ENCODE measurements at regions not wholly inside any gene's neighbourhood (a gene's known extent, or its start where the extent isn't known, plus 50 kb on each side); places are given as distances from the start of the nearest gene placed in this dataset.

DNA sequence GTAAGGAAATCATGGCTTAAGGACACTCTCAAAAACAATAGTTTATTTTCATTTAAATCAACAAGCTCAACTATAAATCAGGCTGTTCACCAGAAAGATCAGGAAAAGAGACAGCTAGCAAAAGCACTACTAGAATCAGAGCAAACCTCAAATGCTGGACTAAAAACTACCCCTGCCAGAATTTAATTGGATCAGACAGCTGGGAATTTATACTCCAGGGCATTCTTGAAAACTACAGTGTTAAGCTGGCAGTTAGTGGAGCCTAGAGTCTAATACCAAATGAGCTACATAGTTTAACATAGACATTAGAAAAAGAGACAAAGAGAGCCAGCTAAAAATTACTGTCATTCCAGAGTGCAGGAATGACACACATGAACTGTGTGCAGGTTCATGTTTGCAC is 1016.4 kb upstream of the CRIM1 start:
- DNase-seq: no peak
- Histone ChIP-seq H3K9me3 (replicated peaks in 1 of 2; ENCODE audit: control insufficient read depth in 1 of 2, insufficient read depth in 1 of 2, low read length in 2 of 2) (peaks cover 10 to 21% of the 10 kb centered on the region in 2 donors), H3K36me3 (replicated peaks in 1 of 2; ENCODE audit: control insufficient read depth in 1 of 2, insufficient read depth in 2 of 2, low read length in 2 of 2) (no peaks in the 10 kb centered on the region), H3K79me2 (ENCODE audit: insufficient read depth, low read length) (no peaks in the 10 kb centered on the region), H3K4me2 (replicated peaks; ENCODE audit: extremely low read depth, low read length, poor library complexity, severe bottlenecking) (no peak overlapping the region), H3K4me1 (ENCODE audit: control insufficient read depth in 1 of 2, insufficient read depth in 2 of 2, low read length in 2 of 2) (no peaks in the 10 kb centered on the region), H3K27ac (ENCODE audit: low read depth in 1 of 2, low read length in 2 of 2) (no peak overlapping the region), H3K9ac (ENCODE audit: insufficient read depth, low read length, poor library complexity, severe bottlenecking) (no peak overlapping the region), H3K4me3 (replicated peaks in 1 of 3; ENCODE audit: low read depth in 2 of 3, low read length in 3 of 3) (no peak overlapping the region), H3K27me3 (ENCODE audit: control insufficient read depth in 2 of 2, insufficient read depth in 2 of 2, low read length in 2 of 2) (no peaks in the 10 kb centered on the region), H4K20me1 (ENCODE audit: insufficient read depth, low read length) (no peaks in the 10 kb centered on the region), H2AFZ (ENCODE audit: insufficient read depth, low read depth, low read length, poor library complexity, severe bottlenecking) (no peak overlapping the region)
- H3K27me3 Mint-ChIP-seq (ENCODE audit: low read depth in 3 of 3): no peaks in the 10 kb centered on the region
- peaks cover 0 to 18% (median 7%) of the 10 kb centered on the region in 7 donors for H3K9me3 Mint-ChIP-seq
- TF ChIP-seq, protein P1, sequence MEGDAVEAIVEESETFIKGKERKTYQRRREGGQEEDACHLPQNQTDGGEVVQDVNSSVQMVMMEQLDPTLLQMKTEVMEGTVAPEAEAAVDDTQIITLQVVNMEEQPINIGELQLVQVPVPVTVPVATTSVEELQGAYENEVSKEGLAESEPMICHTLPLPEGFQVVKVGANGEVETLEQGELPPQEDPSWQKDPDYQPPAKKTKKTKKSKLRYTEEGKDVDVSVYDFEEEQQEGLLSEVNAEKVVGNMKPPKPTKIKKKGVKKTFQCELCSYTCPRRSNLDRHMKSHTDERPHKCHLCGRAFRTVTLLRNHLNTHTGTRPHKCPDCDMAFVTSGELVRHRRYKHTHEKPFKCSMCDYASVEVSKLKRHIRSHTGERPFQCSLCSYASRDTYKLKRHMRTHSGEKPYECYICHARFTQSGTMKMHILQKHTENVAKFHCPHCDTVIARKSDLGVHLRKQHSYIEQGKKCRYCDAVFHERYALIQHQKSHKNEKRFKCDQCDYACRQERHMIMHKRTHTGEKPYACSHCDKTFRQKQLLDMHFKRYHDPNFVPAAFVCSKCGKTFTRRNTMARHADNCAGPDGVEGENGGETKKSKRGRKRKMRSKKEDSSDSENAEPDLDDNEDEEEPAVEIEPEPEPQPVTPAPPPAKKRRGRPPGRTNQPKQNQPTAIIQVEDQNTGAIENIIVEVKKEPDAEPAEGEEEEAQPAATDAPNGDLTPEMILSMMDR (IDR thresholded peaks at IDR 0.05): no peak
- H3K36me3 Mint-ChIP-seq: no peaks in the 10 kb centered on the region
- intact Hi-C loops (cut with micrococcal nuclease): no loop called here
- no peak overlapping the region for H3K4me3 Mint-ChIP-seq
- no peaks in the 10 kb centered on the region for H3K4me1 Mint-ChIP-seq
- no peak overlapping the region for H3K27ac Mint-ChIP-seq

DNA sequence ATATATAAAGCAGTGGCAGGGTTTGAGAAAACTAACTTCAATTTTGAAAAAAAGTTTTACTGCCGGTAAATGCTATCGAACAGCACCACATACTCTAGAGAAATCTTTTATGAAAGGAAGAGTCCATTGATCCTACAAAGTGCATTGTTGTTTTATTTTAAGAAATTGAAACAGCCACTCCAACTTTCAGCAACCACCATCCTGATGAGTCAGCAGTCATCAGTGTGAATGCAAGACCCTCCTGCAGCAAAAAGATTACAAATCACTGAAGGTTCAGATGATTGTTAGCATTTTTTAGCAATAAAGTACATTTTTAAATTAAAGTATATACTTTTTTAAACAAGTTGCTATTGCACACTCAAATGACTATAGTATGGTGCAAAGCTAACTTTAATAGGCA is 1017.7 kb upstream of the CRIM1 start:
- Histone ChIP-seq H3K9ac (ENCODE audit: insufficient read depth, low read length, poor library complexity, severe bottlenecking) (no peak overlapping the region), H4K20me1 (ENCODE audit: insufficient read depth, low read length) (no peaks in the 10 kb centered on the region), H3K27ac (ENCODE audit: low read depth in 1 of 2, low read length in 2 of 2) (no peak overlapping the region), H3K4me2 (replicated peaks; ENCODE audit: extremely low read depth, low read length, poor library complexity, severe bottlenecking) (no peak overlapping the region), H3K79me2 (ENCODE audit: insufficient read depth, low read length) (no peaks in the 10 kb centered on the region), H3K27me3 (ENCODE audit: control insufficient read depth in 2 of 2, insufficient read depth in 2 of 2, low read length in 2 of 2) (no peaks in the 10 kb centered on the region), H3K4me3 (replicated peaks in 1 of 3; ENCODE audit: low read depth in 2 of 3, low read length in 3 of 3) (no peak overlapping the region), H3K36me3 (replicated peaks in 1 of 2; ENCODE audit: control insufficient read depth in 1 of 2, insufficient read depth in 2 of 2, low read length in 2 of 2) (no peaks in the 10 kb centered on the region), H3K9me3 (replicated peaks in 1 of 2; ENCODE audit: control insufficient read depth in 1 of 2, insufficient read depth in 1 of 2, low read length in 2 of 2) (peaks cover 0 to 11% of the 10 kb centered on the region in 2 donors), H2AFZ (ENCODE audit: insufficient read depth, low read depth, low read length, poor library complexity, severe bottlenecking) (no peak overlapping the region), H3K4me1 (ENCODE audit: control insufficient read depth in 1 of 2, insufficient read depth in 2 of 2, low read length in 2 of 2) (no peaks in the 10 kb centered on the region)
- intact Hi-C loops (cut with micrococcal nuclease): no loop called here
- Mint-ChIP-seq H3K36me3 (no peaks in the 10 kb centered on the region), H3K27ac (no peak overlapping the region), H3K4me1 (no peaks in the 10 kb centered on the region), H3K27me3 (ENCODE audit: low read depth in 3 of 3) (no peaks in the 10 kb centered on the region), H3K9me3 (peaks cover 0 to 14% (median 4%) of the 10 kb centered on the region in 7 donors), H3K4me3 (no peak overlapping the region)
- no peak for DNase-seq
- WGBS (ENCODE audit: insufficient coverage): no CpG with 5 or more reads among the region's 2 CpGs
- TF ChIP-seq, protein P1 (IDR thresholded peaks at IDR 0.05): no peak

Measured in CD14-positive monocyte (primary cell).